ENCODE measurements at regions not wholly inside any gene's neighbourhood (a gene's known extent, or its start where the extent isn't known, plus 50 kb on each side); places are given as distances from the start of the nearest gene placed in this dataset.
"Not testable (repeated sequence)": the region's sequence is repeated elsewhere in the genome, so short reads cannot be mapped to it uniquely, and the experiment has no call there.

DNA sequence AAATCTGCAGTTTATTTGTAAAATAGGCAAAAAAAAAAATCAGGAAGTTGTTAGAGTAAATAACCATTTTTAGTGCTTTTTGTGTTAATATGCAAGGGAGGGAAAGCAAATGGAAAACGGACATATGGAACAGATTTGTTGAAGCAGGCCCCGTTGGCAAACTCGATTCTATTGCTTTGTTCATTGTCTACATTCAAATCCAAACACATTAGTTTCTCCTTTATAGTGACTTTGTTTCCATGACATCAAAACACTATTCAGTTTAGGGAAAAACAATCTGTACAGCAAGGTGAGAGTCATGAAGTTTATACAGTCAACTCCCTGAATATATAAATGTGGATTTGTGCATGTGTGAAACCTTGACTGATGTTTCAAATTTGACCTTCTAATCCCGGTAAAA lies 142.2 kb downstream of the FAM47A start:
- no peak for DNase-seq

DNA sequence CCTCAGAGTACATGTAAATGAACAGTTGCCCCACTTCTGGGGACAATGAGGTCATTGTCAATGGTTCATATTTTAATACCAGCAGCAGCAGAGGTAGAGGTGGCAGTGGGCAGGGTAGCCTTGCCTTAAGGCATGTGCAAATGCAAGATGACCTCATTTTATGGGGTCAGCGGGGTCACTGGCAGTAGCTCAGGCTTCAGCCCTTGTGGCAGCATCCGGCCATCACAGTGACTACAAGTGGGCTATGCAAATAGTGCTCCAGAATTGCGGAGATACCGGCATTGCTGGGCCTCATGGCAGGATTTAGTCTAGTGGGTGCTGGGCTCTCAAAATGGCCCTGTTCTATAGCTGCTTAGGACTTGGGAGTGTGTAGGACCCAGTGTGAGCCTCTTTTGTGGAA lies 144.7 kb downstream of the FAM47A start:
- DNase-seq, result no peak

DNA sequence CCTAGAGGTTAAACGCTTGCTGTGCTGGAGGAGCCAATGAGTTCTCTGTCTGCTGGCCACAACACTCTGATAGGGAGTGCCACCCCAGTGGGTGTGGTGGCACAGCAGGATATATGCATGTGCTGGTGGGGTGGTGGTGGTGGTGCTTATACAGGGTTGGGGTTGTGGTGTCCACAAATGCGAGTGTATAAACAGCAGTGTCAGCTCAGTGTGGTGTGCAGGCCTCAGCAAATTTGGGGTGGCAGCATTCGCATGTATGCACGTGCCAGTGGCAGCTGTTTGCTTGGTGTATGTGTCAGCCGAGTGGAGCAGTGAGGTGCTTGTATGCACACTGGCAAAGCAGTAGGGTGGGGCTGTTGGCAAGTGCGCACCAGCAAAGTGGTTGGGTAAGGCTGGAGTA lies 157.4 kb downstream of the FAM47A start:
- DNase-seq, result no peak

DNA sequence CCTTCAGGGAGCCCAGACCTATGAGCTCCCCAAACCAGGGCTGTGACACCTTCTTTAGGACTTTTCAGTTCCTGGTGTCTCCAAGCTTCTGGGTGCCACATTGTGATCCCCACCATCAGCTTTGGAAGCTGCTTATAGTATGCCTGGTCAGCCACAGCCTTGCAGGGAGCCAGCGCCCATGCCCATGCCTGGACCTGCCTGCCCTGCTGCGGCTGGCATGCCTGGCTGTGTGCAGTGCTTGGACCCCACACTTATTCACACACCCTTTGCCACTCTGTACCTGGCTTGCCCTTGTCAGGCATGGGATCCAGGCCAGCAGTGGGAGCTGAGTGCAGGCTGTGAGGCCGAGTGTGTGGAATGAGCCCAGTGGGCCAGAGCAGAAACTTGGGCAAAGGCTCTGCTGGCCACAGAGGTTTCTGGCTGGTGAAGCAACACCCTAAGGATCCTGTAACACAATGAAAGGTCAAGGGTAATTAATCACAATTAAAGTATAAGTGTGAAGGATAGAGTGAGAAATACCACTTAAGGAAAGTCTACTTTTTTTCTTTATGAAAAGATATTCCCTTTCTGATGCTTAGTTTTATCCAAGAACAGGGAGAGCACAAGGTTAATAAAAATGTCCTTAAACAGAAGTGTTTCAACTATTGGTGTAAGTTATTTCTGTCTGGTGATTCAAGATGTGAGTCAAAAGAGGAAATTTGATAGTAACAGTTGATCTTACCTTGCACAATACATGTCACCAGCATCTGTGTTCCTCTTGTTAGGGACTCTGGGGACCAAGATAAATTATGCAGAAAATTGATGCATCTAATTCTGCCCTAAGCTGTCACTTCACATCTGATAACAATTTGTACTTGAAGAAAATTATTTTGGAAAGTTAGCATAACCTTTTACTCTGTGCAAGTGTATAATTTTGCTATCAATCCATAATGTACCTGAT lies 161.8 kb downstream of the FAM47A start:
- DNase-seq, result no peak

DNA sequence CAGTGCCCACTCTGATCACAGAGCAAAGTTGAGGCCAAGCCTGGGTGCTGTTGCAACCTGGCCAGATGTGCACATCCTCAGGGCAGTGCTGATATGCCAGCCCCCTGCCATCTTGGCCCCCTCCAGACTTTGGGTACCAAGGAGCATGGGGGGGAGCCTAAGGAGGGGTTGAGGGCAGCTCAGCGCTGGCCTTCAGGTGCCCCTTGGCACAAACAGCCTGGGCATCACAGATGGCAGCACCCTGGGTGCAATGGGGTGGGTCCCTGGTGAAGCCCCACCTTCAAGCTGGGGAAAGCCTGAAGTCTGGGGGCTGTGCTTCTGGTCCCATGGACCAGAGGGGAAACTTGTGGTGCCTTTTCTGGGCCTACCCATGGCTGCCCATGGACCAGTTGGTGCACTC lies 163.0 kb downstream of the FAM47A start:
- no peak for DNase-seq

DNA sequence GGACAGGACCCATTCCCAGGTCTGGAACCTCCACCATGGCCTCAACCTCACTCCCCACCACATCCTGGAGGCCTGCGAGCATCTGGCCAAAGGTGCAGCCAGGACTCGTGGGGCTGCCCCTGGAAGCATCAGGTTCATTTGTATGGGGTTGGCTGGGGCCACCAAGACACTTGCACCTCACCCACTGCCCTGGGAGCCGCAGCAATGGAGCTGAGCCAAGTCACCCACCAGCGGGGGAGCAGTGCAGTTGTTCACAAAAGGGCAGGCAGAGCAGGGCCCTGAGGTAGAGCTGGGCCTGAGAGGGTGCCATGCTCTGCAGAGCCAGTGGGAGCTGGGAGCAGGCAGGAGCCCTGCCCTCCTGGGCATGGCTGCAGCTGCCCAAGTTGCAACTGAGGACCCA lies 163.5 kb downstream of the FAM47A start:
- DNase-seq, result no peak

DNA sequence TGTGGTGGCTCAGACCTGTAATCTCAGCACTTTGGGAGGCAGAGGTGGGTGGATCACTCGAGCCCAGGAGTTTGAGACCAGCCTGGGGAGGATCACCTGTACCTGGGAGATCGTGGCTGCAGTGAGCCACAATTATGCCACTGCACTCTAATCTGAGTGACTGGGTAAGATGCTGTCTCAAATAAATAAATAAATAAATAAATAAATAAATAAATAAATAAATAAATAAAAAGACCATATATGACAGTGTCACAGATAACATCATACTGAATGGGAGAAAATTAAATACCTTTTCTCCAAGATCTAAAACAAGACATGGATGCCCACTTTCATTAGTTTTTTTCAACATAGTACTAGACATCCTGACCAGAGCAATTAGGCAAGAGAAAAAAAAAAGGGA lies 182.8 kb downstream of the FAM47A start:
- DNase-seq, result no peak

DNA sequence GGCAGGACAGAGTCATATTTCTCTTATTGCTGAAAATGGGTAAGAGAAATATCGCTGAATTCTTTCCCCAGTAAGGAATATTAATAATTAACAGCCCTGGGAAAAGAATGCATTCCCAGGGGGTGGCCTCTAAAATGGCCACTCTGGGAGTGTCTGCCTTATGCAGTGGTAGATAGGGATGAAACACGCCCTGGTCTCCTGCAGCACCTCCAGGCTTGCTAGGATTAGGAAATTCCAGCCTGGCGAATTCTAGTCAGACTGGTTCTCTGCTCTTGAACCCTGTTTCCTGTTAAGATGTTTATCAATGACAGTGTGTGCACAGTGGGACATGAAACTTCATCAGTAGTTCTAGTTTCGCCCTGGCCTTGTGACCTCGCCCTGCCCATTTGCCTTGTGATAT lies 205.9 kb downstream of the FAM47A start:
- DNase-seq, result not testable (repeated sequence)

DNA sequence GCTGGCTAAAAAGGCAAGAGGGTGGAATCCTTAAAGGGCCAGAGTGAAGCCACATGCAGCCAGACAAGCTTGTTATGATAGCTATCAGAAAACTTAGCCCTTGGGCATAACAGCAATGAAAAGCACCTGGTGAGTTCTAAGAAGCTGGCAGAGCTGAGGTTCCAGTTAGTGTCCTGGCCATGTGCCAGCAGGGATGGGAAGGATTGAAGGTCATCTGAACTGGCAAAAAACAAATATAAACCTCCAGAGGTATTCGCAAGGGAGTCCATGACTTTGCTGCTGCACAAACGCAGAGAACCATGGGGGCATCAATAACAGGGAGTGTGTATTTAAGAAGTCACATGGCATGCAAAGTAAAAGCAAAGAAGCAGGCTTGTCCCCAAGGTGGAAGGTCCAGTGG lies 208.9 kb downstream of the FAM47A start:
- no peak for DNase-seq

DNA sequence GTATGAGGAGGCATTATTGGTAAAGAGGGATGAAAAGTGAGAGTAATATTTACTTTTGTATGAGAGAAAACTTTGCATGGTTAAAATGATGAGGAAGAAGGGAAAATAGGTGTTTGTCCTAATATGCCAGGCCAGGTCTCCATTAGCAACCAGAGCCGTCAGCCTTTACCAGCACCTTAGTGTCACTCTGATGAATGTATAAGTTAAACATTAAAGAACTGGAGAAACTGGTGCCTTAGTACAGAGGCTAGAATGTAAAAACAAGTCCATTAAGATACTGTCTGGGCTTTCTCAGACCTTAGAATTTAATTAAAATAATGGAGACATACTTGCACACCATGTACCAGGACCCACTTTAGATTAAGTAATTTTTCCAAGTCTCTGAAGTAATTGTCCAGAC lies 222.3 kb downstream of the FAM47A start:
- DNase-seq, result no peak

DNA sequence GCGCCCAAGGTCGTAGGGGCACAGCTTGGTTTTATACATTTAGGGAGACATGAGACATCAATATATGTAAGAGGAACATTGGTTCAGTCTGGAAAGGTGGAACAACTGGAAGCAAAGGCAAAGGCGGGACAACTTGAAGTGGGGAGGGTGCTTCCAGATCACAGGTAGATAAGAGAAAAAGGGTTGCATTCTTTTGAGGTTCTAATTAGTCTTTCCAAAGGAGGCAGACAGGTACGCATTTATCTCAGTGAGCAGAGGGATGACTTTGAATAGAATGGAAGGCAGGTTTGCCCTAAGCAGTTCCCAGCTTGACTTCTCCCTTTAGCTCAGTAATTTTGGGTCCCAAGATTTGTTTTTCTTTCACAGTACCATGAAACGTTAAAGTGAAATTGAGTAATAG lies 223.2 kb downstream of the FAM47A start:
- DNase-seq, result no peak

DNA sequence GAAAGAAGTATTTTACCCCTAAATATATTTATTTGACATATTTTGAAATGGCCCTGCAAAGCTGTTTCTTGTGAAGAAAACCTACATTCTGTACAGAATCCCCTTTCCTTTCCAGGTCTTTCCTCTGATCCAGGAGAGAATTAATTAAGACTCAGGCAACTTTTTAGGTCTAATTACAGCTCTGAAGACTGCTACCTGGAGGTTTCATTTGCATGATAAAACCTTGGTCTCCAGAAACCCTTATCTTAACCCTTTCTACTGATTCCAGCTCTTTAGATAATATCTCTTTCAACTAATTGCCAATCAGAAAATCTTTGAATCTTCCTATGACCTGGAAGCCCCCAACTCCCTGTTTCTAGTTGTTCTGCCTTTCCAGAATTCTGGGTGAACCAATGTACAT lies 224.0 kb downstream of the FAM47A start:
- DNase-seq, result no peak

DNA sequence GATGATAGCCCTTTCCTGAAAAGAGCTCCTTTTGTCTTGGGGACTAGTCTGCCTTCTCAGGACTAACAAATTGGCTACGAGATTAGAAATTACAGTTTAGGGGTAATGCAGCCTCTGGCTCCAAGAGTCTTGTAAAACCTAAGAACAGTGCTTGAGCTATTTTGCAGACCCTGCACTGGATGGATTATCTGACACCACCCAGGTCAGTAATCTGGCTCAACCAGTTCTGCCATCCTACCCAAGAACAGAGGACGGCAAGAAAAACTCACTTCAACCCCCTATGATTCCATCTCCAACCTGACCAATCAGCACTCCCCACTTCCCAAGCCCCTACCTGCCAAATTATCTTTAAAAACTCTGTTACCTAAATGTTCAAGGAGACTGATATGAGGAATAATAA lies 225.1 kb downstream of the FAM47A start:
- no peak for DNase-seq

DNA sequence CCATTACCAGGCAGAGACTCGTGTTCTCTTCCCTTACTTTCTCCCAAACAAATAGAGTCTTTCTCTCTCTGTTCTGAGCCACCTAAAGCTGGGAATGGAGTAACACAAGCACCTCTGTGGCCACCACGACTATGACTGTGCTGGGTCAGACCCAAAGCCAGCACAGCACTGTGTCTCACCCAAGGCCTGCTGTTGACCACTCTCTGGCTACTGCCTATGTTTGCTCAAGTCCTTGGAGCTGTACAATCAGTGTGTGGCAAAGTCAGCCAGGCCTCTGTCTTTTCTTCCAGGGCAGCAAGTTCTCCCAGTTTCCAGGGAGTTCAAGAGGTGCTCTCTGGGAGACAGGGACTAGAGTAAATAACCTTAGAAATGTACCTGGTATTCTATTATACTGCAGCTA lies 239.4 kb downstream of the FAM47A start:
- no peak for DNase-seq

DNA sequence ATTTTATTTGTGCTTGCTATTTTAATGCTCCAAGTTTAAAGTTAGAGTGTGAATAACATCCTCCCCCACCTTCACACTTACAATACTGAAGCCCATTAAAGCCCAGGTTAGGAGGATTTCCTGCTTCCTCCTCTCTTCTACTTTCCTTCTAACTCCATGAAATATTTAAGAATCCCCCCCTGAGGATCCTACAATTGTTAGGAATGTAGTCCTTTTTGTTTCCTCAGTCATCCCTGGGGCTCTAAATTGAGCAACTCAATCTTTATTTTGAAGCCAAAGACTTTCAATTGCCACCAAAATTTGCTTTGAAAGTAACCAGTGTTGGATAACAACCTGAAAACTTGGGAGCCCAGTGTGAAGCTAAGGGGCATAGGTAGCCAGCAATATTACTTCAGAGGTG lies 276.9 kb downstream of the FAM47A start:
- no peak for DNase-seq

DNA sequence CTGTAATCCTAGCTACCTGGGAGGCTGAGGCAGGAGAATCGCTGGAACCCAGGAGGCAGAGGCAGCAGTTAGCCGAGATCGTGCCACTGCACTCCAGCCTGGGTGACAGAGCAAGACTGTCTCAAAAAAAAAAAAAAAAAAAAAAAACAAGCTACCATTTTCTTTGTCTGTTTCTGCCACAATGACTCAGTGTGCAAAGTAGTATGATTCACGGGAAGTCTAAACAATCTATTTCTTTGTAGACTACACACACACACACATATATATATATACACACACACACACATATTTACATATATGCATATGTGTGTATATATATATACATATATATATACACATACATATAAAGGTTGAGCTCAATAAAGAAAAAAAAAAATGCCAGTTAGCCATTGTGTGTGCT lies 280.0 kb downstream of the FAM47A start:
- not testable (repeated sequence) for DNase-seq

DNA sequence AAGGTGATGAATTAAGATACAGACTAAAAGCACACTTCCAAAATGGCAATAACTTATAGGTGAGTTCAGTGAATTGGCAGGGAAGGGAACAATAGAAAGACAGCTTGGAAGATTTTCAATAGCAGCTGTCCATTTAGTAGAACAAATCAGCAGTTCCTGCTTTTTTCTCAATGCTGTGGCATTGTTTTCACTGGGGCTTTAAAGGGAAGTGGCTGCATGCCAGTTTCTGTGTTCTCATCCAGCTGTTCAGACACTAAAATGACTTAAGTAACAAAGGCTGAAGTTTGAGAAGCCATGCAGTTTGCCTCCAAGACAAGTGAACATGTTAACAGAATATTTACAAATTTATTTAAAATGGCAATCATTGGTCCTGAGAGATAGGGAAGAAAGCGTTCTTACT lies 291.9 kb downstream of the FAM47A start:
- DNase-seq, result no peak

DNA sequence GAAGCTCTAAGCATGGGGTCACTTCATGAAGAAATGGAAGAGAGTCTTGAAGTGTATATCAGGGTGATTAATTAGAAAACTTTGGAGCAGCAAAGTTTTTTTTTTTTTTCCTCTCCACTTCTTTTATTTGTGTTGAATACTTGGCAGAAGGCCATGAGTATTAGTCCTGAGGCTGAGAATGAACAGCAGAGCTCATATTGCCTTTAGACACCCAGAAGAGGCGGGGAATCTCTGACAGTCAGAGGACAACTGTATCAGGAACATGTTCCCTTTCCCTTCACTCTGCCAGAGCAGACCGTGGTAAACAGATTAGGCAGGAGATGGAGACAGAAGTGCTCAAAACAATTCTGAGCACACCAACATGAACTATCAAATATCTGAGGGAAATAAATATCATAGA lies 300.9 kb downstream of the FAM47A start:
- no peak for DNase-seq

DNA sequence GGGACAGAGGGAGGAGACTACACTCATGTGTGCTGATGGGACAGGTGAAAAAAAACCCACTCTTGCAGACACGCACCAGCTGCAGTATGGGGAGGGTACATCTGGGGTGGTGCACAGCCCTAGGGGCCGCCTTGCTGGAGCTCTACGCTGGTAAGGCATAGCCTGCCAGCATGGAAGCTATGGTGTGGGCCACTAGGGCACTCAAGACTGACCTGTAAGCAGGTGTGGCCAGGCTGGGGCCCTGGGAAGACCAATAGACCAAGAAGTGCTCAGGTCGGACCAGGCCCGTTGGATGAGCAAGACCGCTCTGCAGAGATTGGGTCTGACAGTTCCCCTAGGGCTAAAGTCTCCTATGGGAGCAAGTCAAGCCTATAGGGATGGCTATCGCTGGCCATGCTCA lies 314.8 kb downstream of the FAM47A start:
- no peak for DNase-seq

DNA sequence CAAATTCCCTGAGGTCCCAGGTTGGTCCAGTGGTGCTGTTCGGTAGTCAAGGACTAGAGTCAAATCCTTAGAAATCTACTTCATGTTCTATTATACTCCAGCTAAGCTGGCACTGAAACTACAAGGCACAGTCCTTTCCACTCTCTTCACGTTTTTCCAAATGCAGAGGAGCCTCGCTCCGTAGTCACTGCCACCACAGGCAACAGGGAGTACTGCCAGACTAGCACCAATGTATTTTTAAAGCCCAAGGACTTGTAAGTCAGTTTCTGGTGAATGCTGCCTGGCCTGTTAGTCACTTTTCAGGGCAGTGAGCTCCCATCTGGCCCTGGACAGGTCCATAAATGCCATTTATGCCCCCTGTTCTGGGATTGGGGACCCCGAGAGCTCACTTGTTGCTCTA lies 323.5 kb downstream of the FAM47A start:
- DNase-seq, result no peak

DNA sequence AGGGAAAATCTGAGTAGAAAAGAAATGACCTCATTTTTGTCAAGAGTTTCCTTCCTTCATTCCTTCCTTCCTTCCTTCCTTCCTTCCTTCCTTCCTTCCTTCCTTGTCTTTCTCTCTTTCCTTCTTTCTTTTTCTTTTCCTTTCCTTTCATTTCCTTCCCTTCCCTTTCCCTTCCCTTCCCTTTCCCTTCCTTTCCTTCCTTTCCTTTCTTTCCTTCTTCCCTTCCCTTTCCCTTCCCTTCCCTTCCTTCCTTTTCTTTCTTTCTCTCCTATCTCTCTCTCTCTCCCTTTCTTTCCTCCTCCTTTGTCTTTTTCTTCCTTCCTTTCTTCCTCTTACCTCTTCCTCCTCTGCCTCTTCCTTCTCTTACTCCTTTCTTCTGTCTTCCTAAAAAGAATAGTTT lies 347.6 kb downstream of the FAM47A start:
- no peak for DNase-seq

DNA sequence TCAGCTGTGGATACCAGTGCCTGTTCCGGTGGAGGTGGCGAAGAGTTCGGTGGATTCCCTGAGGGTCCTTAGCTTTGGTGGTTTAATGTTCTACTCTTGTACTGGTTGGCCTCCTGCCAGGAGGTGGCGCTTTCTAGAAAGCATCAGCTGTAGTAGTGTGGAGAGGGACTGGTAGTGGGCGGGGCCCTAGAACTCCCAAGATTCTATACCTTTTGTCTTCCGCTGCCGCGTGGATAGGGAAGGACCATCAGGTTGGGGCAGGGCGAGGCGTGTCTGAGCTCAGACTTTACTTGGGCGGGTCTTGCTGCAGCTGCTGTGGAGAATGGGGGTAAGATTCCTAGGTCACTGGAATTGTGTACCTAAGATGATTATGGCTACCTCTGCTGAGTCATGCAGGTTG lies 390.3 kb downstream of the FAM47A start:
- no peak for DNase-seq

DNA sequence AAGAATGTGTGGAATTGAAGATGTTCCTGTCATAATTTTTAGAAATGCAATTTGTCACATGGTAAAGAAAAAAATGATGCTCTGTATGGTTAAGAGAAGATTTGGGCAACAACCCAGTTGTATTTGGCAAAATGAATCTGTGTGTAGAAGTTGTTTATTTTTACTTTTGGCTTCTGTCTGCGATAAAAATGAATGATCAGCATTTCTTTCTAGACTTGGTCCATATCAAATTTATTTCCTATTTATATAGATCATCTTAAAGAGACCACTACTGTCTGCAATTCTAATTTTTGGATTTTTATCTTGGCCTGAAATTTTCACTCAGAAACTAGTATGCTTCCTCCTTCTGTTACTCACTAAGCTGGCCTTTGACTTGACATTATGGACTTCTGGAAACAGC lies 396.9 kb downstream of the FAM47A start:
- DNase-seq, result no peak

DNA sequence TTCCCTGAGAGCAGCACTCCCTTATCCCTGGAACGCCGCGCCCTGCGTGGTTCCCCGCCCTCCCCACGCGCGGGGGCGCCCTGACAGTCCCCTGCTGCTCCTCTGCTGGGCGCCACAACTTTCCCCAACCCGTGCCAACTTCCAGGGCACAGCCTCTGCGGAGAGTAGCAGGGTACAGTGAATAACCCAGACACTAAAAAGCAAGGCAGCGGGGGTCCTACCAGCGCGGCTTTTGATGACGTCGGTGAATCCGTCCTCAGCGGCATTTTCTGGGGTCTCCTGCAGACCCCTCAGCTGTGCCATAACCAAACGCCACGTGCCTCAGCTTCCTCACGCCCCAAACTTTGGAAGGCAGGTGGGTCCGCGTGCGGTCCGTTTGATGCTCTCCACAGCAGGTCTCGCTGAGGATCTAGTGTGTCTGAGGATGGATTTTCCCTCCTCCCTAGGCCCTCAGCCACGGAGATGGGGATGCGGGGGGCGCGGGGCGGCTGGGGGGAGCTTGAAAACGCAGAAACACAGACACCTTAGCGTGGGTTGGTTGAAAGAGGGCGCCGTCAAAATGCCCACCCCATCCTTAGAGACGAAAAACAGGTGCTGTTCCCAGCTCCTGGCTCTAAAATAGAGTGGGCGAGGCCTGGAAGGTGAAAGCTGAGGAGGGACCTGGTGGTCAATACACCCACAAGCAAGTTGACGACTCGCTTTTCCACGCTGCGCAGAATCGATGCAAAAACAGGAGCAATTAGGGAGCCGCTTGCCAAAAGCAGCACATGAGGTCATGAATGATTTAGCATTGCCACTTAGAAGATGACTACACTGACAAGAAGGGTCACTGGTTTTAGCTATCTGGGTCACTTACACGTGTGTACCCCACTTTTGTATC lies 405.6 kb downstream of the FAM47A start:
- no peak for DNase-seq
